Thyroid gland (tissue), 4 donors: ENCODE measurements at regions not wholly inside any gene's neighbourhood (a gene's known extent, or its start where the extent isn't known, plus 50 kb on each side); places are given as distances from the start of the nearest gene placed in this dataset.
"Not testable (repeated sequence)": the region's sequence is repeated elsewhere in the genome, so short reads cannot be mapped to it uniquely, and the experiment has no call there.

Source experiments
- POLR2A ChIP-seq, 2 donors: fragments of 450-650 bp; IDR thresholded peaks; one replicate each; pipeline ENCODE4 v1.6.1; 2017; ENCODE audit warnings: antibody characterized with exemption in 2 of 2, mild to moderate bottlenecking in 2 of 2, moderate library complexity in 1 of 2
- TF ChIP-seq, protein P1 (sequence below), 6 experiments: fragments of 200-600 bp in 3 of 6; fragments of 450-650 bp in 3 of 6; sonication (generic) in 3 of 6; IDR thresholded peaks; one replicate each; pipeline ENCODE4 v1.5.1; 2016 to 2019; ENCODE audit warnings: antibody characterized with exemption in 6 of 6, mild to moderate bottlenecking in 2 of 6, inconsistent platforms in 1 of 6, moderate library complexity in 1 of 6

DNA sequence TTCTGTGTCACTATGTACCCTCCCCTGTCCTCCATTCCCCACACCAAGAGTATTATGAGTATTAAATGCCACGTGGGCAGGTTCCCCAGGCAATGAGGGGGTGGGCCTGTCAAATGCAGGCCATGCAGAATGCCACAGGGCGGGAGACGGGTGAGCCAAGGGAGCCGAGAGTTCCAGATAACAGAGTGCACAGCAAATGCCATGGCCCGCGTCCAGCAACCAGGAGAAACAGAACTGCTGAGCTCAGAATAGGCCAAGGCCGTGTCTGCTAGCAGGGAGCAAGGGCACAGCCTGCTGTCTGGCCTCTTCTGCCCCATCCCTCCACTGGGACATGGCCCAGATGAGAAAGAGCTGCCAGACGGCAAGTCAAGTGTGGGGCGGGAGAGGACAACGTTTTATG is 64.4 kb upstream of the PLGLB2 start:
- TF ChIP-seq POLR2A (IDR thresholded peaks at IDR 0.05): not testable (repeated sequence)
- TF ChIP-seq, protein P1, sequence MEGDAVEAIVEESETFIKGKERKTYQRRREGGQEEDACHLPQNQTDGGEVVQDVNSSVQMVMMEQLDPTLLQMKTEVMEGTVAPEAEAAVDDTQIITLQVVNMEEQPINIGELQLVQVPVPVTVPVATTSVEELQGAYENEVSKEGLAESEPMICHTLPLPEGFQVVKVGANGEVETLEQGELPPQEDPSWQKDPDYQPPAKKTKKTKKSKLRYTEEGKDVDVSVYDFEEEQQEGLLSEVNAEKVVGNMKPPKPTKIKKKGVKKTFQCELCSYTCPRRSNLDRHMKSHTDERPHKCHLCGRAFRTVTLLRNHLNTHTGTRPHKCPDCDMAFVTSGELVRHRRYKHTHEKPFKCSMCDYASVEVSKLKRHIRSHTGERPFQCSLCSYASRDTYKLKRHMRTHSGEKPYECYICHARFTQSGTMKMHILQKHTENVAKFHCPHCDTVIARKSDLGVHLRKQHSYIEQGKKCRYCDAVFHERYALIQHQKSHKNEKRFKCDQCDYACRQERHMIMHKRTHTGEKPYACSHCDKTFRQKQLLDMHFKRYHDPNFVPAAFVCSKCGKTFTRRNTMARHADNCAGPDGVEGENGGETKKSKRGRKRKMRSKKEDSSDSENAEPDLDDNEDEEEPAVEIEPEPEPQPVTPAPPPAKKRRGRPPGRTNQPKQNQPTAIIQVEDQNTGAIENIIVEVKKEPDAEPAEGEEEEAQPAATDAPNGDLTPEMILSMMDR (IDR thresholded peaks at IDR 0.05): peak in 3 of 6 experiments; percentile 14 to 40 (median 32)
